H1 (cell line): ENCODE measurements at regions not wholly inside any gene's neighbourhood (a gene's known extent, or its start where the extent isn't known, plus 50 kb on each side); places are given as distances from the start of the nearest gene placed in this dataset.

ENCODE experiments used
- CTCF ChIA-PET: fragments of 300-600 bp; sonication (Branson Sonifier 250); formaldehyde crosslinking; loops from one replicate; lab custom pipeline; 2021; ENCODE audit not compliant: partially characterized antibody; lab: Charles Lee
- POLR2A ChIA-PET: fragments of 300-600 bp; sonication (Branson Sonifier 250); formaldehyde crosslinking; loops from one replicate; lab custom pipeline; 2021; ENCODE audit warnings: inconsistent platforms; ENCODE audit not compliant: partially characterized antibody; lab: Charles Lee
- DNase-seq, 2 experiments: peaks; one replicate each; pipeline versions ENCODE4 v3.0.0 to v3.0.0-alpha.2; 2010 to 2022; ENCODE audit warnings: low spot score in 2 of 2, low read depth in 1 of 2, mixed read lengths in 1 of 2
- FAIRE-seq: peaks from 2 replicates; lab custom pipeline; 2011; peaks lifted over from hg19 to GRCh38; lab: Jason Lieb, UNC
- H2AFZ ChIP-seq: 2 replicates; pipeline ENCODE4 v1.8.1; 2012; ENCODE audit warnings: low read length, inconsistent platforms
- H2AK5ac ChIP-seq: 2 replicates; pipeline ENCODE4 v1.6.1; 2013; ENCODE audit warnings: low read depth, low read length
- H2BK120ac ChIP-seq: replicated peaks from 2 replicates; pipeline ENCODE3; 2013; ENCODE audit warnings: low read depth, low read length, inconsistent platforms
- H2BK12ac ChIP-seq: 2 replicates; pipeline ENCODE4 v1.6.1; 2013; ENCODE audit warnings: low read depth, low read length
- H2BK15ac ChIP-seq: 2 replicates; pipeline ENCODE4 v1.6.1; 2013; ENCODE audit warnings: low read length
- H2BK20ac ChIP-seq: 2 replicates; pipeline ENCODE4 v1.6.1; 2013; ENCODE audit warnings: low read length
- H2BK5ac ChIP-seq: 2 replicates; pipeline ENCODE4 v1.6.1; 2013; ENCODE audit warnings: low read depth, low read length
- H3K14ac ChIP-seq: 2 replicates; pipeline ENCODE4 v1.6.1; 2013; ENCODE audit warnings: inconsistent platforms; ENCODE audit not compliant: insufficient read length
- H3K18ac ChIP-seq: 2 replicates; pipeline ENCODE4 v1.6.1; 2013; ENCODE audit warnings: low read length; ENCODE audit errors: extremely low read depth
- H3K23ac ChIP-seq: 2 replicates; pipeline ENCODE4 v1.6.1; 2013; ENCODE audit warnings: inconsistent platforms; ENCODE audit not compliant: insufficient read length
- H3K23me2 ChIP-seq: 2 replicates; pipeline ENCODE4 v1.6.1; 2013; ENCODE audit warnings: low read depth, low read length
- H3K27ac ChIP-seq: 2 replicates; pipeline ENCODE4 v1.6.1; 2011; ENCODE audit warnings: low read depth, low read length, inconsistent platforms
- H3K27me3 ChIP-seq, 4 experiments: replicated peaks in 1 of 4; 1 replicate in 1 of 4; 2 replicates in 3 of 4; pipeline versions ENCODE4 v1.6.1 to v1.8.1; 2011 to 2013; ENCODE audit warnings: low read length in 3 of 4, mild to moderate bottlenecking in 3 of 4, inconsistent platforms in 2 of 4, mixed read lengths in 2 of 4, moderate library complexity in 1 of 4; ENCODE audit not compliant: control insufficient read depth in 3 of 4, insufficient read depth in 3 of 4; ENCODE audit errors: extremely low read depth in 1 of 4
- H3K36me3 ChIP-seq, 4 experiments: 2 replicates each; pipeline versions ENCODE4 v1.6.1 to v1.8.1; 2011 to 2013; ENCODE audit warnings: mild to moderate bottlenecking in 4 of 4, low read length in 3 of 4, moderate library complexity in 2 of 4, control low read depth in 1 of 4, inconsistent platforms in 1 of 4; ENCODE audit not compliant: insufficient read depth in 4 of 4, control insufficient read depth in 2 of 4
- H3K4ac ChIP-seq: replicated peaks from 2 replicates; pipeline ENCODE3; 2013; ENCODE audit warnings: low read length, low read depth, mixed read lengths, inconsistent platforms; ENCODE audit not compliant: insufficient read length
- H3K4me1 ChIP-seq, 4 experiments: replicated peaks in 1 of 4; 1 replicate in 1 of 4; 2 replicates in 3 of 4; pipeline versions ENCODE4 v1.6.1 to v1.8.1; 2011 to 2013; ENCODE audit warnings: low read length in 3 of 4, inconsistent platforms in 2 of 4, mixed read lengths in 1 of 4; ENCODE audit not compliant: insufficient read depth in 4 of 4, control insufficient read depth in 3 of 4
- H3K4me2 ChIP-seq, 2 experiments: 2 replicates each; pipeline versions ENCODE4 v1.6.1 to v1.8.1; 2011 to 2013; ENCODE audit warnings: low read depth in 2 of 2, low read length in 2 of 2, control low read depth in 1 of 2, inconsistent platforms in 1 of 2, mild to moderate bottlenecking in 1 of 2; ENCODE audit not compliant: insufficient read depth in 1 of 2
- H3K4me3 ChIP-seq, 4 experiments: fragments of 200-600, 300-600 bp in 1 of 4; sonication (generic), shearing (Covaris generic), sonication (Bioruptor Twin) in 1 of 4; 2 replicates each; pipeline versions ENCODE4 v1.5.1 to v1.8.1; 2011 to 2016; ENCODE audit warnings: low read length in 4 of 4, low read depth in 3 of 4, control low read depth in 2 of 4, inconsistent platforms in 2 of 4, mild to moderate bottlenecking in 2 of 4, mixed read lengths in 1 of 4, moderate library complexity in 1 of 4; ENCODE audit not compliant: insufficient read depth in 2 of 4; ENCODE audit errors: extremely low read depth in 1 of 4
- H3K56ac ChIP-seq: replicated peaks from 2 replicates; pipeline ENCODE3; 2013; ENCODE audit warnings: low read depth, mild to moderate bottlenecking, mixed read lengths, low read length, inconsistent platforms; ENCODE audit not compliant: insufficient read length
- H3K79me1 ChIP-seq: 2 replicates; pipeline ENCODE4 v1.6.1; 2013; ENCODE audit warnings: low read depth, low read length, control low read depth
- H3K79me2 ChIP-seq, 2 experiments: 2 replicates each; pipeline versions ENCODE4 v1.6.1 to v1.8.1; 2012 to 2013; ENCODE audit warnings: low read length in 2 of 2, mild to moderate bottlenecking in 2 of 2, inconsistent platforms in 1 of 2; ENCODE audit not compliant: insufficient read depth in 2 of 2, control insufficient read depth in 1 of 2
- H3K9ac ChIP-seq, 4 experiments: replicated peaks in 1 of 4; 1 replicate in 1 of 4; 2 replicates in 3 of 4; pipeline versions ENCODE4 v1.6.1 to v1.8.1; 2011 to 2013; ENCODE audit warnings: low read depth in 3 of 4, low read length in 3 of 4, control low read depth in 2 of 4, mild to moderate bottlenecking in 2 of 4, moderate library complexity in 2 of 4, inconsistent platforms in 1 of 4; ENCODE audit errors: extremely low read depth in 1 of 4
- H3K9me3 ChIP-seq, 2 experiments: 2 replicates each; pipeline versions ENCODE4 v1.6.1 to v1.8.1; 2012 to 2013; ENCODE audit warnings: mild to moderate bottlenecking in 2 of 2, moderate library complexity in 2 of 2, control low read depth in 1 of 2, inconsistent platforms in 1 of 2, low read depth in 1 of 2, low read length in 1 of 2, mixed read lengths in 1 of 2; ENCODE audit not compliant: insufficient read depth in 2 of 2
- H4K20me1 ChIP-seq, 2 experiments: replicated peaks in 1 of 2; 2 replicates each; pipeline versions ENCODE3 to v1.8.1; 2011 to 2013; ENCODE audit warnings: inconsistent platforms in 2 of 2, low read length in 2 of 2, mild to moderate bottlenecking in 1 of 2; ENCODE audit not compliant: insufficient read depth in 2 of 2, control insufficient read depth in 1 of 2
- H4K5ac ChIP-seq: 2 replicates; pipeline ENCODE4 v1.6.1; 2013; ENCODE audit warnings: low read length, low read depth, mixed read lengths, inconsistent platforms; ENCODE audit not compliant: insufficient read length
- H4K8ac ChIP-seq: 2 replicates; pipeline ENCODE4 v1.8.0; 2013; ENCODE audit warnings: mild to moderate bottlenecking, moderate library complexity, low read length, inconsistent platforms; ENCODE audit not compliant: insufficient read depth; ENCODE audit errors: extremely low read depth
- H4K91ac ChIP-seq: replicated peaks from 2 replicates; pipeline ENCODE3; 2013; ENCODE audit warnings: low read length, mixed read lengths, inconsistent platforms; ENCODE audit not compliant: insufficient read length
- BCL11A ChIP-seq, 2 experiments: IDR thresholded peaks; one replicate each; pipeline ENCODE4 v1.6.1; 2011; ENCODE audit warnings: low read depth in 2 of 2, low read length in 2 of 2, mild to moderate bottlenecking in 2 of 2
- CEBPB ChIP-seq: IDR thresholded peaks from 2 replicates; pipeline ENCODE4 v1.6.1; 2012; ENCODE audit warnings: low read depth, low read length
- JUND ChIP-seq: IDR thresholded peaks from 2 replicates; pipeline ENCODE4 v1.6.1; 2011; ENCODE audit warnings: mild to moderate bottlenecking, improper control_type of control experiment, low read length
- NRF1 ChIP-seq: IDR thresholded peaks from 2 replicates; pipeline ENCODE4 v1.6.1; 2011; ENCODE audit warnings: mild to moderate bottlenecking, low read depth, low read length, improper control_type of control experiment
- POLR2AphosphoS5 ChIP-seq: IDR thresholded peaks from 2 replicates; pipeline ENCODE4 v1.6.1; 2011; ENCODE audit warnings: low read depth, low read length
- RAD21 ChIP-seq, 2 experiments: IDR thresholded peaks in 1 of 2; conservative IDR thresholded peaks in 1 of 2; 2 replicates each; pipeline ENCODE4 v1.6.1; 2011; ENCODE audit warnings: low read depth in 2 of 2, low read length in 2 of 2, improper control_type of control experiment in 1 of 2, inconsistent platforms in 1 of 2, mild to moderate bottlenecking in 1 of 2, moderate library complexity in 1 of 2
- SIN3A ChIP-seq, 2 experiments: IDR thresholded peaks in 1 of 2; conservative IDR thresholded peaks in 1 of 2; 2 replicates each; pipeline ENCODE4 v1.6.1; 2011 to 2012; ENCODE audit warnings: low read length in 2 of 2, improper control_type of control experiment in 1 of 2, low read depth in 1 of 2, mild to moderate bottlenecking in 1 of 2
- SP2 ChIP-seq: IDR thresholded peaks from 2 replicates; pipeline ENCODE4 v1.6.1; 2012; ENCODE audit warnings: mild to moderate bottlenecking, low read length, inconsistent platforms
- SP4 ChIP-seq: IDR thresholded peaks from 2 replicates; pipeline ENCODE4 v1.6.1; 2012; ENCODE audit warnings: low read length, inconsistent platforms
- SUZ12 ChIP-seq: fragments of 200-600 bp; sonication (generic); IDR thresholded peaks from 2 replicates; pipeline ENCODE4 v1.6.1; 2012; ENCODE audit warnings: mild to moderate bottlenecking, inconsistent platforms, low read length, moderate library complexity, mixed read lengths
- WGBS, 2 experiments: shearing (Covaris generic) in 1 of 2; methylation state at CpG; one replicate each; pipeline versions ENCODE4 v1.1.6 to v1.1.7; 2013 to 2015; ENCODE audit warnings: low lambda C conversion rate in 2 of 2, mixed read lengths in 2 of 2, inconsistent platforms in 1 of 2, low coverage in 1 of 2, missing lambda C conversion rate in 1 of 2; ENCODE audit not compliant: insufficient replicate concordance in 2 of 2, insufficient coverage in 1 of 2, insufficient read length in 1 of 2; ENCODE audit errors: extremely low coverage in 1 of 2, missing lambda C conversion rate in 1 of 2; 5-methylcytosine and 5-hydroxymethylcytosine counted together

DNA sequence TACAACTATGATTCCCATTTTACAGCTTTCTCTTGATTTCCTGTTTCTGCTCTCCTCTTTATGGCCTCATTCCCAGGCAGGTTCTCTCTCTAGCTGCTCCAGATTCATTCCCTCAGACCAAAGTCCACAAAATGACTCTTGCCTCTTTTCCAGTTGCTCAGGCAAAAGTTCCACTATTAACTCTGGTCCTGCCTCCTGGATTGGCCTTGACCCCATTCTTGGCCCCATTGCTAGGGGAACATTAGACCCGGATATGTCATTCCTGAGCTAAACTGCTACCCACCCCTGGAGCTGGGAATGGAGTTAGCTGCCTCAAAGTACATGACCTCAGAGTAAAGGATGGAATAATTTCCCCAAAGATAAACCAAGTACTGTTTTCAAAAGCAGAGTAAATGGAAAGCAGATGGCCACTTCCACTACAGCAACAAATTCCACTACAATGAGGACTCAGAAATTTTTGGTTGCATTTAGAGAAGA, 73.0 kb upstream of the GAP43 start:
- Histone ChIP-seq H3K23ac (no peak overlapping the region), H3K4ac (no peak overlapping the region), H2BK5ac (no peak overlapping the region), H3K27ac (no peak overlapping the region), H3K79me1 (no peaks in the 10 kb centered on the region), H3K56ac (no peak overlapping the region), H3K4me2 (no peak overlapping the region), H4K20me1 (no peaks in the 10 kb centered on the region), H3K79me2 (no peaks in the 10 kb centered on the region), H3K18ac (no peak overlapping the region), H4K8ac (no peak overlapping the region), H2BK120ac (no peak overlapping the region), H2BK12ac (no peak overlapping the region), H3K27me3 (no peaks in the 10 kb centered on the region), H2BK20ac (no peak overlapping the region), H3K9me3 (no peaks in the 10 kb centered on the region), H4K91ac (no peak overlapping the region), H3K9ac (no peak overlapping the region), H3K4me3 (no peak overlapping the region), H3K23me2 (0 out of 2 replicates have a peak, but pooled peaks cover 2% of the 10 kb centered on the region), H4K5ac (no peak overlapping the region), H2BK15ac (no peak overlapping the region), H3K14ac (no peak overlapping the region), H2AK5ac (no peak overlapping the region), H3K4me1 (no peaks in the 10 kb centered on the region), H2AFZ (no peak overlapping the region), H3K36me3 (no peaks in the 10 kb centered on the region)
- DNase-seq: no peak
- POLR2A ChIA-PET: no interaction called here
- FAIRE-seq: no peak
- CTCF ChIA-PET: interaction anchor here (0.6 kb wide), 1 partner anchor 415 kb away, joined by 3 read pairs; no protein-coding TSS in a partner anchor
- WGBS, 2 experiments: 85% methylated on average over 1 of the region's 1 CpG; no CpG with 5 or more reads in 1 of the 2 experiments
- TF ChIP-seq CEBPB (no peak), SP4 (no peak), POLR2AphosphoS5 (no peak), SP2 (no peak), BCL11A (IDR thresholded peaks at IDR 0.05; ENCODE audit: low read depth in 2 of 2, low read length in 2 of 2) (no peak), RAD21 (IDR thresholded peaks at IDR 0.05 in 1 of 2, conservative IDR thresholded peaks at IDR 0.05 in 1 of 2; ENCODE audit: low read depth in 2 of 2, low read length in 2 of 2) (no peak), SIN3A (conservative IDR thresholded peaks at IDR 0.05 in 1 of 2, IDR thresholded peaks at IDR 0.05 in 1 of 2; ENCODE audit: low read depth in 1 of 2, low read length in 2 of 2) (no peak), NRF1 (no peak), JUND (no peak), SUZ12 (no peak)
